HepG2 (cell line): ENCODE measurements at regions not wholly inside any gene's neighbourhood (a gene's known extent, or its start where the extent isn't known, plus 50 kb on each side); places are given as distances from the start of the nearest gene placed in this dataset.

ENCODE experiments used
- ATAC-seq: fragments of 200-7000 bp; cut with Tn5 transposase; 3 replicates; pipeline ENCODE4 v1.9.1; 2020; ENCODE audit warnings: mild to moderate bottlenecking, moderate library complexity
- BruUV-seq: library from RNA; stranded (reverse); fragments of 400-500 nt; replicated peaks from 2 replicates; lab custom pipeline; 2021; lab: Mats Ljungman, UMichigan
- CTCF ChIA-PET: fragments of 300-600 bp; formaldehyde crosslinking; extraction: SDS; loops from one replicate; lab custom pipeline; 2021; ENCODE audit warnings: low total read pairs, inconsistent platforms, low intra/inter-chr PET ratio; lab: Yijun Ruan, JAX
- POLR2A ChIA-PET: fragments of 350-600 bp; sonication (Branson Sonifier 250); formaldehyde crosslinking; loops from one replicate; lab custom pipeline; 2020; ENCODE audit warnings: antibody characterized with exemption, inconsistent platforms; lab: Yijun Ruan, JAX
- DNase-seq: peaks from one replicate; pipeline ENCODE4 v3.0.0-alpha.2; 2015; ENCODE audit warnings: low spot score
- FAIRE-seq: peaks from 3 replicates; lab custom pipeline; 2011; peaks lifted over from hg19 to GRCh38; lab: Jason Lieb, UNC
- H2AFZ ChIP-seq: one replicate; pipeline ENCODE4 v1.6.1; 2011; ENCODE audit warnings: low read length, inconsistent platforms
- H3K27ac ChIP-seq: fragments of 300-600 bp; 3 replicates; pipeline ENCODE4 v1.8.0; 2011; ENCODE audit warnings: mixed run types, mild to moderate bottlenecking, mixed read lengths, low read length, inconsistent platforms; ENCODE audit not compliant: insufficient read depth; ENCODE audit errors: extremely low read length
- H3K27me3 ChIP-seq, 2 experiments: fragments of 200-600 bp in 1 of 2; 2 replicates in 1 of 2; 3 replicates in 1 of 2; pipeline versions ENCODE4 v1.6.0 to v1.8.0; 2011; ENCODE audit warnings: low read length in 2 of 2, mild to moderate bottlenecking in 2 of 2, moderate library complexity in 2 of 2, inconsistent platforms in 1 of 2; ENCODE audit not compliant: insufficient read depth in 2 of 2, control insufficient read depth in 1 of 2
- H3K36me3 ChIP-seq, 2 experiments: fragments of 200-600 bp in 1 of 2; replicated peaks in 1 of 2; 2 replicates in 1 of 2; 3 replicates in 1 of 2; pipeline versions ENCODE4 v1.5.1 to v1.8.0; 2011; ENCODE audit warnings: low read length in 2 of 2, inconsistent platforms in 1 of 2; ENCODE audit not compliant: insufficient read depth in 2 of 2, control insufficient read depth in 1 of 2
- H3K4me1 ChIP-seq: 2 replicates; pipeline ENCODE4 v1.5.1; 2012; ENCODE audit warnings: low read length, inconsistent platforms; ENCODE audit not compliant: insufficient read depth
- H3K4me2 ChIP-seq: 2 replicates; pipeline ENCODE4 v1.6.0; 2011; ENCODE audit warnings: low read depth, low read length, inconsistent platforms
- H3K4me3 ChIP-seq, 3 experiments: fragments of 200-600 bp in 1 of 3; sonication (generic), shearing (Covaris generic) in 1 of 3; replicated peaks in 1 of 3; 2 replicates each; pipeline ENCODE4 v1.5.1; 2011 to 2016; ENCODE audit warnings: low read length in 3 of 3, inconsistent platforms in 2 of 3, low read depth in 2 of 3, mild to moderate bottlenecking in 2 of 3, control low read depth in 1 of 3, mixed read lengths in 1 of 3; ENCODE audit not compliant: insufficient read depth in 1 of 3
- H3K79me2 ChIP-seq: one replicate; pipeline ENCODE4 v1.6.1; 2011; ENCODE audit warnings: low read length, inconsistent platforms; ENCODE audit not compliant: insufficient read depth
- H3K9ac ChIP-seq: 2 replicates; pipeline ENCODE4 v1.6.0; 2011; ENCODE audit warnings: mild to moderate bottlenecking, low read depth, low read length, inconsistent platforms; ENCODE audit not compliant: insufficient read depth
- H3K9me3 ChIP-seq: 2 replicates; pipeline ENCODE4 v1.5.1; 2012; ENCODE audit warnings: mild to moderate bottlenecking, low read length
- H4K20me1 ChIP-seq: 2 replicates; pipeline ENCODE4 v1.6.0; 2011; ENCODE audit warnings: inconsistent platforms, mild to moderate bottlenecking, low read length, moderate library complexity; ENCODE audit not compliant: insufficient read depth
- ASH2L ChIP-seq: fragments of 300-600, 200-600 bp; sonication (generic); IDR thresholded peaks from 2 replicates; pipeline ENCODE4 v1.7.0; 2017; ENCODE audit warnings: low read depth, mild to moderate bottlenecking, moderate library complexity, mixed read lengths, low read length; ENCODE audit not compliant: insufficient read length
- ATF1 ChIP-seq: IDR thresholded peaks from 2 replicates; pipeline ENCODE4 v1.6.1; 2016; ENCODE audit warnings: mild to moderate bottlenecking, control low read depth
- DMAP1 ChIP-seq: IDR thresholded peaks from 2 replicates; pipeline ENCODE4 v1.6.1; 2016
- HNRNPUL1 ChIP-seq: fragments of 200-400 bp; formaldehyde crosslinking; IDR thresholded peaks from 2 replicates; pipeline ENCODE4 v1.6.1; 2017; ENCODE audit warnings: low read depth, mild to moderate bottlenecking, low read length, moderate library complexity
- KLF6 ChIP-seq: IDR thresholded peaks from 2 replicates; pipeline ENCODE4 v1.8.0; 2016; ENCODE audit warnings: missing biosample characterization, missing genetic modification reagents
- MBNL3 ChIP-seq: fragments of 250-450 bp; sonication (Bioruptor Pico); conservative IDR thresholded peaks from 2 replicates; pipeline ENCODE4 v1.8.0; 2022; ENCODE audit warnings: mild to moderate bottlenecking, inconsistent platforms
- NCOA5 ChIP-seq: sonication (generic); formaldehyde crosslinking; IDR thresholded peaks from 2 replicates; pipeline ENCODE4 v1.4.0; 2020; ENCODE audit warnings: missing genetic modification reagents
- SALL1 ChIP-seq: sonication (generic); formaldehyde crosslinking; IDR thresholded peaks from 2 replicates; pipeline ENCODE4 v1.8.0; 2022; ENCODE audit warnings: mild to moderate bottlenecking, missing genetic modification reagents
- TEAD3 ChIP-seq: optimal IDR thresholded peaks from 2 replicates; pipeline ENCODE3; 2016; ENCODE audit warnings: borderline replicate concordance
- U2AF1 ChIP-seq: fragments of 200-400 bp; formaldehyde crosslinking; optimal IDR thresholded peaks from 2 replicates; pipeline ENCODE3; 2017; ENCODE audit warnings: mild to moderate bottlenecking, low read depth, low read length
- YY1 ChIP-seq: IDR thresholded peaks from 2 replicates; pipeline ENCODE4 v1.6.1; 2011; ENCODE audit warnings: low read length, low read depth, moderate library complexity, mild to moderate bottlenecking; ENCODE audit not compliant: insufficient read depth, insufficient replicate concordance
- ZNF224 ChIP-seq: sonication (generic); formaldehyde crosslinking; IDR thresholded peaks from 2 replicates; pipeline ENCODE4 v1.5.0; 2020; ENCODE audit warnings: mild to moderate bottlenecking, missing genetic modification reagents
- ZNF264 ChIP-seq: sonication (generic); formaldehyde crosslinking; IDR thresholded peaks from 2 replicates; pipeline ENCODE4 v1.4.0; 2020; ENCODE audit warnings: missing genetic modification reagents
- ZNF790 ChIP-seq: sonication (generic); formaldehyde crosslinking; IDR thresholded peaks from 2 replicates; pipeline ENCODE4 v1.8.0; 2022; ENCODE audit warnings: missing genetic modification reagents, mild to moderate bottlenecking, borderline replicate concordance
- ZSCAN20 ChIP-seq: sonication (generic); formaldehyde crosslinking; IDR thresholded peaks from 2 replicates; pipeline ENCODE4 v1.4.0; 2020; ENCODE audit warnings: missing genetic modification reagents, mild to moderate bottlenecking, borderline replicate concordance
- WGBS: methylation state at CpG from one replicate; pipeline ENCODE4 v1.1.6; 2017; ENCODE audit warnings: low lambda C conversion rate; 5-methylcytosine and 5-hydroxymethylcytosine counted together
- in situ Hi-C: cut with HindIII; loops from 2 replicates; pipeline ENCODE4 v1.10.0; 2017; ENCODE audit warnings: low pct_unique_long_range_greater_than_20kb; ENCODE audit not compliant: extremely low pct_ligation_motif_present
- intact Hi-C: fragments of 100-400 bp; cut with micrococcal nuclease; formaldehyde crosslinking; loops from one replicate; pipeline ENCODE4 v1.10.0; 2022; ENCODE audit not compliant: unreplicated experiment
- TF ChIP-seq, protein P1 (sequence below): IDR thresholded peaks from 2 replicates; pipeline ENCODE4 v1.6.1; 2016; ENCODE audit warnings: missing genetic modification reagents, missing compliant biosample characterization

DNA sequence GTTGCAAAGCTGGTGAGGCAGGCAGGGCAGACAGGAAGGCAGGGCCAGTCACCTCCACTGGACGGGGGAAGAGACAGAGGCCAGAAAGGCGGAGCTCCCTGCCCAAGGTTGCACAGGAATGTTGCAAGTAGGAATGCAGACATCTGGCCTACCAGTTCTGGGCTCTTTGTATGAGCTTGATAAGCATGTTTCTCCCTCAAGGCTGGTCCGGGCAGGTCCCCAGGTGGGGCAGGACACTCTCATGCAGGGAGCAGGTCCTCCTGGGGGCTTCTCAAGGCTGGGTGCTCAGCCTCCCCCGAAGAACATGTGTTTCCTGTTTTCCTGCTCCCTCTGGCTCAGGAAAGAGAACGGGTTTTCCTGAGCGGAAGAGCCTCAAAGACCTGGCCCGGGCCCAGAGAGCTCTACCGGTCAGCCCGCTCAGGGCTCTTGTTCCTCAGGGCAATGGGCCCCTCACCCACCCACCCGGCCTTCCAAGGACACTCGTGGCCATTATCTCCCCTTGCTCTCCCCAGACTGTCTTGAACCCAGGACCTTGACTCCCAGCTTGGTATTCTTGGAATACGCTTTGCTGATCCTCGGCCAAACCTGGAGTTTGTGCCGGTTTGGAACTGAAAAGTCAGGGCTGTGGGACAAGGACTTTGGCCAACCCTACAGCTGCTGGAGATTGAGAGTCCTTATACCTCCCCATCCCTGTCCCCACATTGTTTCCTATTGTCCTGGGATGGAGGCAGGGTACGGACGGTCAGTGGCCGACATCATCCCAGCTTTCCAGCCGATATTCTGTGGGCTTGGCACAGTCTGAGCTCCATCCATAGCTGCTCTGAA is 87.7 kb upstream of the HAAO start (continued):
- no peak for TF ChIP-seq ZNF264 (CRISPR knock-in tag)
- no peak for TF ChIP-seq KLF6 (CRISPR knock-in tag)
- TF ChIP-seq, all 625 proteins: peak for 5

- H3K9ac ChIP-seq: no peak overlapping the region
- DNase-seq (no peak), ATAC-seq (peak; percentile 17; the same call in 2 of the 3 replicates), FAIRE-seq (no peak)
- ChIA-PET CTCF (no interaction called here), POLR2A (interaction anchor here (1.9 kb wide), 1 partner anchor 47 kb away, joined by 7 read pairs; no protein-coding TSS in a partner anchor)
- peak overlapping the region; percentile 57 for H3K4me2 ChIP-seq
- in situ Hi-C loops (no loop called here), intact Hi-C loops (no loop called here)
- H3K9me3 ChIP-seq: no peaks in the 10 kb centered on the region
- no peak overlapping the region for H2AFZ ChIP-seq
- H3K4me3 ChIP-seq: no peak overlapping the region
- peak; percentile 18 for TF ChIP-seq TEAD3
- TF ChIP-seq NCOA5 (CRISPR knock-in tag): no peak
- H3K4me1 ChIP-seq: peaks cover 39% of the 10 kb centered on the region
- H3K27me3 ChIP-seq: peaks cover 3 to 14% of the 10 kb centered on the region in 2 experiments; a peak in 2 of 5 replicates
- H3K79me2 ChIP-seq: no peaks in the 10 kb centered on the region
- WGBS: 15% methylated on average over 6 of the region's 6 CpGs
- no peaks in the 10 kb centered on the region for H4K20me1 ChIP-seq
- no peaks in the 10 kb centered on the region for H3K36me3 ChIP-seq
- no TSS peak for BruUV-seq
- no peak overlapping the region for H3K27ac ChIP-seq
Measured at GRCh38 chr2:42879121-42879705, 86.8 kb upstream of the HAAO start.

GRCh38 chr2:42878581-42878980 is 86.2 kb upstream of the HAAO start:
- ChIA-PET POLR2A (no interaction called here), CTCF (no interaction called here)
- Histone ChIP-seq H3K9ac (no peak overlapping the region), H3K79me2 (no peaks in the 10 kb centered on the region), H3K4me1 (peaks cover 39% of the 10 kb centered on the region), H4K20me1 (no peaks in the 10 kb centered on the region), H3K36me3 (no peaks in the 10 kb centered on the region), H2AFZ (no peak overlapping the region), H3K27ac (no peak overlapping the region), H3K27me3 (peaks cover 3 to 14% of the 10 kb centered on the region in 2 experiments; a peak in 2 of 5 replicates), H3K4me2 (no peak overlapping the region), H3K4me3 (no peak overlapping the region), H3K9me3 (no peaks in the 10 kb centered on the region)
- WGBS: 47% methylated on average over 4 of the region's 4 CpGs
- intact Hi-C loops: no loop called here
- in situ Hi-C loops: no loop called here
- no TSS peak for BruUV-seq
- FAIRE-seq (no peak), ATAC-seq (no peak), DNase-seq (no peak)
- TF ChIP-seq U2AF1: no peak
- no peak for TF ChIP-seq MBNL3
- no peak for TF ChIP-seq HNRNPUL1
- TF ChIP-seq SALL1 (CRISPR knock-in tag): no peak
- no peak for TF ChIP-seq ZSCAN20 (CRISPR knock-in tag)
- no peak for TF ChIP-seq ZNF790 (CRISPR knock-in tag)
- TF ChIP-seq, protein P1, sequence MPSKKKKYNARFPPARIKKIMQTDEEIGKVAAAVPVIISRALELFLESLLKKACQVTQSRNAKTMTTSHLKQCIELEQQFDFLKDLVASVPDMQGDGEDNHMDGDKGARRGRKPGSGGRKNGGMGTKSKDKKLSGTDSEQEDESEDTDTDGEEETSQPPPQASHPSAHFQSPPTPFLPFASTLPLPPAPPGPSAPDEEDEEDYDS (CRISPR knock-in tag): no peak
- TF ChIP-seq ASH2L: no peak
- TF ChIP-seq DMAP1 (CRISPR knock-in tag): no peak
- TF ChIP-seq YY1: no peak
- TF ChIP-seq ZNF224 (CRISPR knock-in tag): no peak
- no peak for TF ChIP-seq ATF1 (CRISPR knock-in tag)
